ENCODE measurements at regions not wholly inside any gene's neighbourhood (a gene's known extent, or its start where the extent isn't known, plus 50 kb on each side); places are given as distances from the start of the nearest gene placed in this dataset.
"Not testable (repeated sequence)": the region's sequence is repeated elsewhere in the genome, so short reads cannot be mapped to it uniquely, and the experiment has no call there.

- no peak for DNase-seq (ENCODE audit: low read depth in 4 of 4, low spot score in 3 of 4)
Observed at GRCh38 chr2:53067056-53067455, 700.5 kb upstream of the CHAC2 start.

DNA sequence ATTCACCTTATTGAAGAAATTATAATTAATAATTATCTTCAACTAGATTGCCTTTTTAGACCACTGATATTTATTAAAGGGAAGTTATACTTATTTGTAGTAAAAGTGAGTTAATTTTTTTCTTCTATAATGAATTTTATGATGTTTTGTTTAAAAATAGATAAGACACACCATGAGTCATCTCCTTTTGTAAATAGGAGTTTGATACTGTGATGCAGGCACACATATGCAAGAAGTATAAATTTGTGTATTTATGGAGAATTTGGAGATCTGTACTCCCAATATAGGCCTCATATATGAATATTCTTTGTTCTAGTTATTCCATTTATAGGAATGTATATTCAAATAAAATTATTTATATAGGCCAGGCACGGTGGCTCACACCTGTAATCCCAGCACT is 703.5 kb upstream of the CHAC2 start:
- DNase-seq (ENCODE audit: low read depth in 4 of 4, low spot score in 3 of 4) = no peak

DNA sequence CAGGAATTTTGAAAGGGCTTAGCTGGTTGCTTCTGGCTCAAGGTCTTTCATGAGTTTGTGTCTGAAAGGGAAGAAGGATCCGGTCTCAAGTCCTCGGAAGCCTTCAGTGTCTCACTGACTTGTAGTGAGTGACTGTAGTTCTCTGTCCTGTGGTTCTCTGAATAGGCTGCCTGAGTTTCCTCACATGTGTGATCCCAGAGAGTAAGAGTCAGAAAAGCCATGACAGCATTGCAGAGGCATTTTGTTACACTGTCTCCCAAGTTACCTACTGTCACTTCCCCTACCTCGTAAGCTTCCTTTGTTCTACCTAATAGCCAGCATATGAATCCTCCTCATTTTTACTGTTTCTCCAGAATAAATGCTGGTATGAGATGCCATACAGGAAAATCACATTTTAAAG is 709.1 kb upstream of the CHAC2 start:
- DNase-seq (ENCODE audit: low read depth in 4 of 4, low spot score in 3 of 4) = no peak

DNA sequence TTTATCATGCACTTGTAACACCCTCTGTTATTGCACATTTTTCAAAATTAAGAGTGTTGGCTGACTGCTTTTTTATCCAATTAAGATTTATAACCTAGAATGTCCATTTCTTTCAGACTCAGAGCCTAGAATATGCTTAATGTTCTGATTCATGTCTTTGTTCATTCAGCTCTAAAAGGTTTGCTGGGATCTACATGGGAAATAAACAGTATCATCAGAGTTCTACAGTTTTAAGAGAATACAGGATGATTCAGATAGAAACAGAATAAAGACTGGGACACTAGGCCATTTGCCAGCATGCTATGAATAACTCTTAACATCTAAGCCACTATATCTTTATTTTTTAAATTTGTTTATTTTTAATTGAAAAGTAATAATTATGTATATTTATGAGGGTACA is 713.7 kb upstream of the CHAC2 start:
- DNase-seq (ENCODE audit: low read depth in 4 of 4, low spot score in 3 of 4) = no peak

DNA sequence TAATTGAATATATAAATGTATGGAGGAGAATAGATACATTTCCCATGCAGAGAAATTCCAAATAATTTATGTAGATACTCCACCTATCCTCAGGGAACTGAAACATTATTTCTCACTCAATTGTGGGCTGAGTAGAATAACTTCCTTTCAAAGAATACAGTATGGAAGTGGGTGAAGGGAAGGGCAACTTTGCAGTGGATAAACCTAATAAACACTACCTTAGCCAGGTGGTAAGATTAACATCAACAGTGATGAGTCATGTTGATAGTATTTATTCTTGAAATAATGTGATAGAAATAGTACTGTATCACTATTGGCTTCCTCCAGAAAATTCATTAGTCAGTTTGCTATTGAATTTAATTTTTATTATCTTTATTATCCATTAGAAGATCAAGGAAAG is 716.4 kb upstream of the CHAC2 start:
- no peak for DNase-seq (ENCODE audit: low read depth in 4 of 4, low spot score in 3 of 4)

- no peak for DNase-seq (ENCODE audit: low read depth in 4 of 4, low spot score in 3 of 4)
Observed at GRCh38 chr2:53040536-53041229, 726.9 kb upstream of the CHAC2 start.

GRCh38 chr2:53036196-53036595 is 731.4 kb upstream of the CHAC2 start:
- no peak for DNase-seq (ENCODE audit: low read depth in 4 of 4, low spot score in 3 of 4)

DNA sequence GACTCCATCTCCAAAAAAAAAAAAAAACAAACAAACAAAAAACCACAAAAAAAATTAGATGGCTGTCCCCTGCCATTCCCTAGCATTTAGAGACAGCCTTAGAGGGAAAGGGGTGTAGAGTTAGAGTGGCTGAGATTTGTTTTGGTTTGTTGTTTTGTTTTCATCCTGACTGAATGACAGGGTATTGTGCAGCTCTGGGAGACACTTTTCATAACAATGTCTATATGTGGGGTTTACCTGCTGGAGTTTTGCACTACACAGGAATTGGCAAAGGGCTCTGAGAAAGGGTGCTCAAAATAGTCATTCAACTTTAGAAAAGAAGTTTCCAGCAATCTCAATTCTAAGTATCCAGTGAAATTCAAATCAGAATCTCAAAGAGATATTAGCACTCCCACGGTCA is 732.5 kb upstream of the CHAC2 start:
- no peak for DNase-seq (ENCODE audit: low read depth in 4 of 4, low spot score in 3 of 4)

- no peak for DNase-seq (ENCODE audit: low read depth in 4 of 4, low spot score in 3 of 4)
Observed at GRCh38 chr2:53033411-53033810, 734.2 kb upstream of the CHAC2 start.

- no peak for DNase-seq (ENCODE audit: low read depth in 4 of 4, low spot score in 3 of 4)
Observed at GRCh38 chr2:53028746-53029423, 738.7 kb upstream of the CHAC2 start.

DNA sequence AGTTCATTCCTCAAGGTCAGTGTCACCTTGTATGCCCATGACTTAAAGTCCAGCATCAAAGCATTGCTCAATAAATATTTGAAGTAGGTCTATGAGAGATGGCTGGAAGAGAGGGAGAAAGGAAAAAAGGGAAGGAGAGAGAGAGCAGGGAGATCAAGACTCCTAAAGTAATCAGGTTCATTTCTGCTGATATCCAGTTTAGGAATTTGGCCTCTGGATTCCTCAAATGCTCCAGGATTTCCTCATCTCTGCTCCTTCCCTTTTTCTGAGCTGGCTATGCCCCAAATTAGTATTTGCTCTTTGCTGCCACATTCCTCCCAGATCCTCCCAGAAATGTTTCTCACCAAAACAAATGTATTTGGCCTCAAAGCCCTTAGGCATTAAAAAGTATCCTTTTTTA is 739.4 kb upstream of the CHAC2 start:
- no peak for DNase-seq (ENCODE audit: low read depth in 4 of 4, low spot score in 3 of 4)

- not testable (repeated sequence) for DNase-seq (ENCODE audit: low read depth in 4 of 4, low spot score in 3 of 4)
Observed at GRCh38 chr2:53022248-53022647, 745.4 kb upstream of the CHAC2 start.

GRCh38 chr2:53021828-53022227 is 745.8 kb upstream of the CHAC2 start:
- no peak for DNase-seq (ENCODE audit: low read depth in 4 of 4, low spot score in 3 of 4)

- DNase-seq (ENCODE audit: low read depth in 4 of 4, low spot score in 3 of 4) = no peak
Observed at GRCh38 chr2:53021292-53021691, 746.3 kb upstream of the CHAC2 start.

DNA sequence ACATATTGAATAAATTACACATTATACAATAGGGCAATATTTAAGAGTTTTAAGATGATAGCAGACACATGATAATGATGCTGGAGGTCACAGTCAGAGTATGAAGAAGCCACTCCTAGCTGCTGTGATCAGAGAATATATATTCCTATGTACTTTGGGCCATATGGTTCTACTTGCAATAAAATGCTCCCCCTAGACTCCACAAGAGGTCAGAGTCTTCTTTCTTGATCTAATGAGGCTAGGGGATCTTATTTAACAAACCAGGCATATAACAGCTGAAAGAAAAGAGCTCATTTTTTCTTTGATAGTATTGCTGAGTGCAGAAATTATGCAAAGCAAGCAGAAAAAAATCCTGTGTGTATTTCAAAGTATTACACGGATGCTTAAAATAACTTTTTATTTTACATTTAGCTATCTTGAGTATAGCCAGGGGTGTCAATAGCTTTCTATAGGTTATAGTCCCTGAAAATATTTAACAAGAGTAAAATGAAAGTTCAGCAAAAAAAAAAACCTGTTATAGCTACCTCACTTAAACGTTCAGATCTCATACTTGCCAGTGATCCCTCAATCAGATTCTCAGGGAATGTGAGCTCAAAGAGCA is 748.7 kb upstream of the CHAC2 start:
- peak in 2 of 4 donors; percentile 18 to 27 for DNase-seq (ENCODE audit: low read depth in 4 of 4, low spot score in 3 of 4)

GRCh38 chr2:53006980-53007379 is 760.6 kb upstream of the CHAC2 start:
- no peak for DNase-seq (ENCODE audit: low read depth in 4 of 4, low spot score in 3 of 4)

- DNase-seq (ENCODE audit: low read depth in 4 of 4, low spot score in 3 of 4) = no peak
Observed at GRCh38 chr2:53004413-53004812, 763.2 kb upstream of the CHAC2 start.

GRCh38 chr2:52995424-52995823 is 772.2 kb upstream of the CHAC2 start:
- no peak for DNase-seq (ENCODE audit: low read depth in 4 of 4, low spot score in 3 of 4)

- DNase-seq (ENCODE audit: low read depth in 4 of 4, low spot score in 3 of 4) = no peak
Observed at GRCh38 chr2:52976143-52976949, 791.3 kb upstream of the CHAC2 start.

DNA sequence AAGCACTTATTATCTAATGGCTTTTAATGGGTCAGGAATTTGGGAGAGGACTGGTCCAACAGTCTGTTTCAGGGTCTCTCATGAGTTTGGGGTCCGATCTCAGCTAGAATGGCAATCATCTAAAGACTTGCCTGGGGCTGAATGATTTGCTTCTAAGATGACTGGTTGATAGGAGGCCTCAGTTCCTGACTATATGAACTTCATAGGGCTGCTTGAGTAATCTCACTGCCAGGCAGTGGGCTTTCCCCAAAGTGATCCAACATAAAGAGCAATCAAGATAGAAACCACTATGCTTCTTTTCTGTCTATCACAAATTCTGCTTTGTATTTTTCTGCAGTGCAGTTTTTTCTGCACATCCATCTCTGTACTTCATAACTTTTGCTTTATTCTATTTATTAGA is 793.5 kb upstream of the CHAC2 start:
- DNase-seq (ENCODE audit: low read depth in 4 of 4, low spot score in 3 of 4) = no peak

DNA sequence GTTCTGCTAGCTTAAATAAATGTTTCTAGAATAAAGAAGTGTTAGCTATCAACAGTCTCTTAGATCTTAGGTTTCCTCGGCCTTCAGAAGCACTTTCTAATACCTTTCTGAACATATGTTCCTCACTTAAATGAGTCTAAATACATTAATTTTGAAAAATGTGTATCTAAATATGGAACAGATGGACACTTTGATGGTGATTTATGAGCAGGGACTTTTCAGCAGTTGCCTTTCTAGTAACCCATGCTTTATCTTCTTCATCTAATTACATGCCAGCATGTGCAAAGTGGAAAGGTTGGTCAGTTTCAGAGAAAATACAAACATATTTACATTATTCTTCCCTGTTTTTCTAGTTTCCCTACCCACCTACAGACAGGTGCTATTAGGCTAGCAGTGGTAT is 797.0 kb upstream of the CHAC2 start:
- DNase-seq (ENCODE audit: low read depth in 4 of 4, low spot score in 3 of 4) = no peak
